Duodenal mucosa (tissue), 2 donors: ENCODE measurements at regions not wholly inside any gene's neighbourhood (a gene's known extent, or its start where the extent isn't known, plus 50 kb on each side); places are given as distances from the start of the nearest gene placed in this dataset.

Experiments
- H3K27ac ChIP-seq: one replicate; pipeline ENCODE4 v1.7.0; 2013; ENCODE audit warnings: low read depth, low read length
- H3K27me3 ChIP-seq, 2 donors: one replicate each; pipeline ENCODE4 v1.7.0; 2013; ENCODE audit warnings: low read length in 2 of 2, control low read depth in 1 of 2; ENCODE audit not compliant: insufficient read depth in 2 of 2, control insufficient read depth in 1 of 2
- H3K36me3 ChIP-seq, 2 donors: one replicate each; pipeline ENCODE4 v1.7.0; 2013; ENCODE audit warnings: low read length in 2 of 2, control low read depth in 1 of 2; ENCODE audit not compliant: insufficient read depth in 2 of 2, control insufficient read depth in 1 of 2
- H3K4me1 ChIP-seq, 2 donors: one replicate each; pipeline ENCODE4 v1.7.0; 2013; ENCODE audit warnings: low read length in 2 of 2, control low read depth in 1 of 2; ENCODE audit not compliant: insufficient read depth in 2 of 2, control insufficient read depth in 1 of 2
- H3K4me3 ChIP-seq, 2 donors: one replicate each; pipeline ENCODE4 v1.7.0; 2013; ENCODE audit warnings: low read length in 2 of 2, low read depth in 1 of 2
- H3K9ac ChIP-seq, 2 donors: one replicate each; pipeline ENCODE4 v1.7.0; 2013; ENCODE audit warnings: low read length in 2 of 2, low read depth in 1 of 2
- H3K9me3 ChIP-seq, 2 donors: one replicate each; pipeline ENCODE4 v1.7.0; 2013; ENCODE audit warnings: low read length in 2 of 2, control low read depth in 1 of 2; ENCODE audit not compliant: control insufficient read depth in 1 of 2

GRCh38 chr10:3871424-3871996 is 86.5 kb upstream of the KLF6 start:
- H3K9ac ChIP-seq = no peak overlapping the region
- no peak overlapping the region for H3K4me3 ChIP-seq
- H3K27ac ChIP-seq = no peak overlapping the region
- H3K27me3 ChIP-seq = no peaks in the 10 kb centered on the region
- H3K36me3 ChIP-seq = no peaks in the 10 kb centered on the region
- no peaks in the 10 kb centered on the region for H3K9me3 ChIP-seq
- peaks cover 50 to 57% of the 10 kb centered on the region in 2 donors for H3K4me1 ChIP-seq

GRCh38 chr10:3869036-3869435 is 84.0 kb upstream of the KLF6 start:
- Histone ChIP-seq H3K27ac (peak overlapping the region; percentile 65), H3K4me3 (no peak overlapping the region), H3K27me3 (no peaks in the 10 kb centered on the region), H3K4me1 (peaks cover 32 to 40% of the 10 kb centered on the region in 2 donors), H3K9me3 (no peaks in the 10 kb centered on the region), H3K9ac (peak overlapping the region in 1 of 2 donors; percentile 45), H3K36me3 (no peaks in the 10 kb centered on the region)

- Histone ChIP-seq H3K9me3 (no peaks in the 10 kb centered on the region), H3K4me1 (peaks cover 25 to 39% of the 10 kb centered on the region in 2 donors), H3K36me3 (no peaks in the 10 kb centered on the region), H3K4me3 (no peak overlapping the region), H3K27ac (peak overlapping the region; percentile 65), H3K9ac (no peak overlapping the region), H3K27me3 (no peaks in the 10 kb centered on the region)
These were observed 83.3 kb upstream of the KLF6 start for GRCh38 chr10:3868271-3868664.

- peaks cover 21 to 39% of the 10 kb centered on the region in 2 donors for H3K4me1 ChIP-seq
- no peak overlapping the region for H3K4me3 ChIP-seq
- no peaks in the 10 kb centered on the region for H3K9me3 ChIP-seq
- H3K27me3 ChIP-seq = no peaks in the 10 kb centered on the region
- no peak overlapping the region for H3K9ac ChIP-seq
- peak overlapping the region; percentile 39 for H3K27ac ChIP-seq
- H3K36me3 ChIP-seq = no peaks in the 10 kb centered on the region
These were observed 82.7 kb upstream of the KLF6 start for GRCh38 chr10:3867454-3868270.

GRCh38 chr10:3866332-3866731 is 81.3 kb upstream of the KLF6 start:
- no peak overlapping the region for H3K9ac ChIP-seq
- no peaks in the 10 kb centered on the region for H3K27me3 ChIP-seq
- H3K4me3 ChIP-seq = no peak overlapping the region
- H3K36me3 ChIP-seq = no peaks in the 10 kb centered on the region
- H3K9me3 ChIP-seq = no peaks in the 10 kb centered on the region
- no peak overlapping the region for H3K27ac ChIP-seq
- peaks cover 14 to 30% of the 10 kb centered on the region in 2 donors for H3K4me1 ChIP-seq

- H3K27ac ChIP-seq = no peak overlapping the region
- H3K27me3 ChIP-seq = no peaks in the 10 kb centered on the region
- no peak overlapping the region for H3K4me3 ChIP-seq
- no peaks in the 10 kb centered on the region for H3K36me3 ChIP-seq
- H3K9ac ChIP-seq = no peak overlapping the region
- no peaks in the 10 kb centered on the region for H3K9me3 ChIP-seq
- peaks cover 14 to 27% of the 10 kb centered on the region in 2 donors for H3K4me1 ChIP-seq
These were observed 80.6 kb upstream of the KLF6 start for GRCh38 chr10:3865565-3865964.

GRCh38 chr10:3861795-3862194 is 76.8 kb upstream of the KLF6 start:
- Histone ChIP-seq H3K9ac (no peak overlapping the region), H3K27me3 (no peaks in the 10 kb centered on the region), H3K9me3 (no peaks in the 10 kb centered on the region), H3K36me3 (no peaks in the 10 kb centered on the region), H3K4me1 (peaks cover 0 to 6% of the 10 kb centered on the region in 2 donors), H3K27ac (no peak overlapping the region), H3K4me3 (no peak overlapping the region)

GRCh38 chr10:3858051-3858845 is 73.2 kb upstream of the KLF6 start:
- H3K4me3 ChIP-seq = no peak overlapping the region
- H3K36me3 ChIP-seq = no peaks in the 10 kb centered on the region
- H3K27ac ChIP-seq = no peak overlapping the region

GRCh38 chr10:3857318-3857717 is 72.3 kb upstream of the KLF6 start:
- Histone ChIP-seq H3K4me1 (peaks cover 14 to 16% of the 10 kb centered on the region in 2 donors), H3K27ac (no peak overlapping the region), H3K9me3 (no peaks in the 10 kb centered on the region), H3K36me3 (no peaks in the 10 kb centered on the region), H3K4me3 (no peak overlapping the region), H3K9ac (no peak overlapping the region), H3K27me3 (no peaks in the 10 kb centered on the region)

More at GRCh38 chr10:3858051-3858845, 73.2 kb upstream of the KLF6 start:
- H3K4me1 ChIP-seq = peaks cover 8 to 9% of the 10 kb centered on the region in 2 donors
- H3K9ac ChIP-seq = no peak overlapping the region
- H3K27me3 ChIP-seq = no peaks in the 10 kb centered on the region
- no peaks in the 10 kb centered on the region for H3K9me3 ChIP-seq

- Histone ChIP-seq H3K4me1 (peaks cover 14 to 23% of the 10 kb centered on the region in 2 donors), H3K27ac (no peak overlapping the region), H3K27me3 (no peaks in the 10 kb centered on the region), H3K9ac (no peak overlapping the region), H3K9me3 (no peaks in the 10 kb centered on the region), H3K36me3 (no peaks in the 10 kb centered on the region), H3K4me3 (no peak overlapping the region)
These were observed 71.6 kb upstream of the KLF6 start for GRCh38 chr10:3856593-3856992.
